ENCODE measurements at regions not wholly inside any gene's neighbourhood (a gene's known extent, or its start where the extent isn't known, plus 50 kb on each side); places are given as distances from the start of the nearest gene placed in this dataset.
"Not testable (repeated sequence)": the region's sequence is repeated elsewhere in the genome, so short reads cannot be mapped to it uniquely, and the experiment has no call there.

DNA sequence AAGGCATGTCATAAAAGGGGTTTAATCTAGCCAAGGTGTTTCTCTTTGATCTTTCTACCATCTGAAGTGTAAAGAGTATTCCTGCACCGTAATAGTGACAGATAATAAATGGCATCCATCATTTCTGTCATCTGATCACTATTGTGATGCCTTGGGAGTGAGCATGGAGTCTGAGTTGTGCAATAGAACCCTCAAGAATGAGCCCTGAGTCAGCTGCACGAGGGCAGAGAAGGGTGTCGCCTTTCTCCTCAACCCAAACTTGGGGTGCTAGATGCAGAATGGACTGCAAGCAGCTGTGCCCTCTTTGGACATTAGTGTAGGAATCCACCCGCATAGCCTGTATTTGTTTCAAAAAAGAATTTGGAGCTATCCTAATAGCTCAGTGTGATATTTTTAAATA, 115.2 kb downstream of the ZNF37A start:
- no peak for DNase-seq (ENCODE audit: low read depth in 2 of 2, low spot score in 1 of 2)

DNA sequence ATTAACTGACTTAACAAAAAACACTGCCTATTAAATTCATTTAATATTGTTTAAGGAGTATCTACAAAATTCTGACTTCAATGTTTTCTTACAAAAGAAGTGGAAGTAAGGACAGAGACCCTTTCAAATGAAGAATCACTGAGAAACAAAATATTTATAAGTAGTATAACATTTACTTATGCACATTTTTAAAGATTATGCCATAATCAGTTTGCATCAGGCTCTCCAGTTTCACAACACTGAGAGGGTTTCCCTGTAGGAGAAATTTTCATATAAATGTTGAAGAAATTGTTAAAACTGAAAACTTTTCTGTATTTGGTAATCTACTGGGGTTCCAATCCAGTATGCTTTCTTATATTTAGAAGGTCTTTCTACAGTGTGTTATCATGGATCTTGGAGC, 115.6 kb downstream of the ZNF37A start:
- DNase-seq (ENCODE audit: low read depth in 2 of 2, low spot score in 1 of 2), result not testable (repeated sequence)

DNA sequence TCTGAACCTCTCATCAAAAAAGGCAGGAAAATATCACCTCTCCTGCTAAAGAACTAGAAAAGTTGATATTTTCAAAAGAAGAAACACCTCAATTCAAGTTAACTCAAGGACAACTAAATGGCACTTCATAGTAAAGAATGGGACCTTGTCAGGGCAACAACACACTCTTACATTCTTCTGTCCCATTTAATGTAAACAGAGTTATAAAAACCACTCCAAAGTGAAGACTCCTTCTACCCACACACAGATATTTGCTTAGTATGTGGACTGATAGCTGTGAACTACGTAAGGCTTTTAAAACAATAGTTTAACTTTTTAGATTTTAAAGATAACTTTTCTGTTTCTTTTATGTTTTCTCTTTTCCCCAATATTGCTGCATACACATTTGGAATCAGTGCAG, 118.3 kb downstream of the ZNF37A start:
- no peak for DNase-seq (ENCODE audit: low read depth in 2 of 2, low spot score in 1 of 2)

DNA sequence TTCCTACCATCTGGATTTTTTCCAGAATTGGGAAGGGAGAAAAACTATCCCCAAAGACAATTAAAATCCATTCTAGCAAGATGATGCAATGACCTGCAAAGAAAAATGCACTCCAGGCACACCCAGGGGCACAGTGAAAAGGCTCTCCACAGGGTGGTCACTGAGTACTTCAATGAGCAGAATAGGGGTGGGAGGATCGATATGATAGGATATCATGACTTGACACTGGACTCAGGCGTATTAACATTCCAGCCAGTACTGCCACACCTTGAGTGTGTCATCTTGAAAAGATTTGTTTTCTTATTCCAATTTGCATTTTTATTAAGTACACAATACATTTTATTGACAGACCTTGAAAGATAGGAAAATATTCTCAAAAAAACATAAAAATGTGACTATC, 132.2 kb downstream of the ZNF37A start:
- DNase-seq (ENCODE audit: low read depth in 2 of 2, low spot score in 1 of 2), result no peak

DNA sequence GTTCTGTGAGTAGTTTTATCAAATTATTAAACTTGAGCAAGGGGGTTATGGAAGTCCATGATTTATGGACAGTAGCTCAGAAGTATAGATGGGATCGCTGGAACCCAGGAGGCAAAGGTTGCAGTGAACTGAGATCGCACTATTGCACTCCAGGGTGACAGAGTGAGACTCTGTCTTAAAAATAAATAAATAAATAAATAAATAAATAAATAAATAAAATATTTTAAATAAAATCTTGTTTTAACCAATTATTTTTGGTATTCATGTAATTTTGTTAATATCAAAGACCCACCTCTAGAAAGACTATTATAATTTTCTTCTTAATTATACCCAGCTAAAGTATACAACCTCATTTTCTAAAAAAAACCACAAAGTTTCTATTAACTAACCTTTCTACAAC, 134.3 kb downstream of the ZNF37A start:
- DNase-seq (ENCODE audit: low read depth in 2 of 2, low spot score in 1 of 2), result no peak

DNA sequence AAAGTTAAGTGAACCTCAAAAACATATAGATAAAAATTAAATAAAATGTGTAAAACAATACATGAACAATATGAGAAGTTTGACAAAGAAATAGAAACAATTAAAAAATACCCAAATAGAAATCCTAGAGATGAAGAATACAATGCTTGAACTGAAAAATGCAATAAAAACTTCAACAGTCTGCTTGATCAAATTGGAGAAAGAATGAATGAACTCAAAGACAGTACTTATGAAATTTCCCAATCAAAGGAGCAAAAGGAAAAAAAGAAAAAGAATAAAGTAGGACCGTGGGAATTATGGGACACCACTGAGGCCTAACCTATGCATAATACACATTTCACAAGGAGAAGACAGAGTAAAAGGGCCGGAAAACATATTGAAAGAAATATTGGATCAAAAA, 144.3 kb downstream of the ZNF37A start:
- not testable (repeated sequence) for DNase-seq (ENCODE audit: low read depth in 2 of 2, low spot score in 1 of 2)

DNA sequence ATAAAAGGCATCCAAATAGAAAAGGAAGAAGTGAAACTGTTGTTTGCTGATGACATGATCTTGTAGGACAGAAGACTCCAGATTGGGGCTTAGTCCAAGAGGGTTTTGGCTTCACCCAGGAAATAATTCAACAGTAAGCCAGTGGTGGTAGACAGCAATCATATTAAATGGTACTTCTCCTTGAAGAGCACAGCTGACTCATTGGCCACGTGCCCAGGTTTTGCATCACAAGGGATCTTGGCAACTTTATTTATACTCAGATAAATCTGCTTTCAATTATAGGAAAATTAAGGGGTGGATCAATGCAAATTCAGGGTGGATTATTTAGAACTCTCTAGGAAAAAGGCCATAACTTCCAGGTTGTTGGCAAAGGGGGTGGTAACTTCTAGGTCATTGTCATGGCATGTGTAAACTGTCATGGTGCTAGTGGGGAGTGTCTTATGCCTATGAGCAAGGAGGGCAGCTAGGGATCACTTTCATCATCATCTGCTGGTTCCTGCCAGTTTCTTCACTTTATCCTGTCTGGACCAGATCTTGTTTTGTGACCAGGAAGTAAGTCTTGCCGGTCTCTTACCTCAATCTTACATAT, 148.0 kb downstream of the ZNF37A start:
- DNase-seq (ENCODE audit: low read depth in 2 of 2, low spot score in 1 of 2), result not testable (repeated sequence)

DNA sequence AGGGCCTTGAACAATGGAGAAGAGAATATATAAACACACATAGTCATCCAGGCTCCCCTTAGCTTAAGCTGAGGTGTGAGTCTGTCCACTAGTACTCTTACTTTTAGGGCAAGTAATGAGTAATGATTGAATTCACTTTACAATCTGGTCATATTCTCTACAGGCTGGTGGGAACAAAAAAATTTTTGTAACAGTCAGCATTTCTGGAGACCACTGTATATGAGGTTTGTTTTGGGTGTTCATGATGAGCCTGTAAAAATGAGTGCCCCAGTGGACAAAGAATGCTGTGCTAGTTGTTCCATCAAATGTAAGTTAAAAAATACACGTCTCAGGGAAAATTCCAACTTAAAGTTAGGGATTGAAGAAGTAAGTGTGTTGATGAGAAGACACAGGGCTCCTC, 154.0 kb downstream of the ZNF37A start:
- DNase-seq (ENCODE audit: low read depth in 2 of 2, low spot score in 1 of 2), result not testable (repeated sequence)

DNA sequence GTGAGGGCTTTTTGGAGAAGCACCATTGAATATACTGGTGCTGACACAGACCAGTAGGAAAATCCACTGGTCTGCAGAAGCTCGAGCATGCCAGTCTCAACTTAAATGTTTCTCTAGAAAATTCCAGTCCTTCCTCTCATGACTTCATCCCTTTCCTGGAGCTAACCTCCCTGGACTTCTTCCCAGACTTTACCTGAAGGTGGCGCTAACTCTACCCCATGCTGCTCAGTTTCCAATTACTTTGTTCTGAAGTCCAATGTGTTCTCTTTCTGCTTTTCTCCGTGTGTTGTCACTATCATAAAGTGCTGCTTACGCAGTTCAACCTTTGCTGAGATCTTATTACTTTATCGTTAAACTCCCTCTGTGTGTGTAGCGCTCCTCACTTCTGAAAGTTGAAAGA, 158.4 kb downstream of the ZNF37A start:
- not testable (repeated sequence) for DNase-seq (ENCODE audit: low read depth in 2 of 2, low spot score in 1 of 2)

DNA sequence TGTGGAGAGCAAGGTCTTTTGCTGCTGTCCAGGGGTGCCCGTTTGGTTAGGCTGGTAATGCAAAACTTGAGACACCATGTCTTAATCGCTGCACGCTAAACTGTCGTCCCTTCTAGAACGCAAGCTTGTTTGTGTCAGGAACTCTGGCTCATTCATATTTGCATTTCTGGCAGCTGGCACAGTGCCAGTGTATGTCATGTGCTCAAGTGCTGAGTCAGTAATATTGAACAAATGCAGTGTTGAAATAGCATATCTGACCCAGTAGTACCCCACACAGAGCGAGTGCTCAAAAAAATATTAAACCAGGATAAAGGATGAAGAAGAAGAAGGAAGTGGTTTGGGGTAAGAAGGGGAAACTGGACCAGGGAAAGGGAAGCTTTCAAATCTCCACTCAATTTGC, 173.4 kb downstream of the ZNF37A start:
- DNase-seq (ENCODE audit: low read depth in 2 of 2, low spot score in 1 of 2), result not testable (repeated sequence)

DNA sequence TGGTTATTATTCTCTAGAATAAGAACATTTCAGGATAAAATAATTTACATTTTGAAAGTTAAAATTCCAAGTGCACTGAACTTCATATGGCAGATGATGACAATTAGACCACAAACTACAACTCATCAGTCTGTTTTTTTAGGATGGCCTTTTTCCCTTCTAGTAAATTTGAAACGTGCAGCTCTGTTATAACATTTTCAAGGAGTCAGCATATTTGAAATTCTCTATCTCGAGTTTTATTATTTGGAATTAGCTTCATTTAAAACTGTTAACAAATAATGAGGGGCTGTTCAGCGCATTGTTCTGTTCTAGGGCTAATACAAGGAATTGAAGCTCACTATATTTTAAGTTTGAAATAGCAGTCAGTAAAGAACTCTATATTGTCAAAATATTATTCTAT, 176.9 kb downstream of the ZNF37A start:
- DNase-seq (ENCODE audit: low read depth in 2 of 2, low spot score in 1 of 2), result not testable (repeated sequence)

DNA sequence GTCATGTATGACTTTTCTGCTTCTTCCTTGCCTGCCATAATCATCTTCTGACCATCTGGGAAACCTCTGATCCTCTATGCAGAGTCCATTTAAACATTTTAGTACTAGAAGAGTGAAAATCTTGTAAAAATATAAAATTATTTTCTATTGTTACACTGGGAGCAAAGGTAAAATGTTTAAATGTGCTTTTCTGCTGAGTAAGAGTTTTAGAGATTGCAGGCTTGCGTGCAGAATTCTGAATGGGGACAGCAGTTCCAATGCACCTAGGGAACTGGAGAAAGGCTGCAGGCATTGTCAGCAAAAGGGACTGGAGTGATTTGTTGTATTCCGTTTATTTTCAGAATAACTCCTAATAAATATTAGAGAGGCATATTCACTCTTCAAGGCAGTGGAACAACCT, 180.7 kb downstream of the ZNF37A start:
- not testable (repeated sequence) for DNase-seq (ENCODE audit: low read depth in 2 of 2, low spot score in 1 of 2)

DNA sequence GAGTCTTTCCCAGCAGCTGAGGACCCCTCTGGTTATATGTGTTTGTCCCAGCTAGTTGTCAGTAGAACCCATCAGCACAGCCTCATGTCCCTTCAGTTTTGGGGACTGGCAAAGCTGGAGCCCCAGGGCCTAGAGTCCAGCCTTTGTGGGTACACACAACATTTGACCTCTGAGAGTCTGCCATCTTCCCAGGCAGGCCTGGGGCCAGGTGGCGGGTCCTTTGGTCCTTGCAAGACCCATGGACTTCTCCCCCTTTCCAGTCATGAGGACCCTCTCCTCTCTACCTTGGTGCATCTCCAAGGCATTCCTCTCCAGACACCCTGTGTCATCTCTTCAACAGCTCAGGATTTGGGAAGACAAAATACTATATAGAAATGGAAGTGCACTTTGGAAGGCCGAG, 198.4 kb downstream of the ZNF37A start:
- not testable (repeated sequence) for DNase-seq (ENCODE audit: low read depth in 2 of 2, low spot score in 1 of 2)

DNA sequence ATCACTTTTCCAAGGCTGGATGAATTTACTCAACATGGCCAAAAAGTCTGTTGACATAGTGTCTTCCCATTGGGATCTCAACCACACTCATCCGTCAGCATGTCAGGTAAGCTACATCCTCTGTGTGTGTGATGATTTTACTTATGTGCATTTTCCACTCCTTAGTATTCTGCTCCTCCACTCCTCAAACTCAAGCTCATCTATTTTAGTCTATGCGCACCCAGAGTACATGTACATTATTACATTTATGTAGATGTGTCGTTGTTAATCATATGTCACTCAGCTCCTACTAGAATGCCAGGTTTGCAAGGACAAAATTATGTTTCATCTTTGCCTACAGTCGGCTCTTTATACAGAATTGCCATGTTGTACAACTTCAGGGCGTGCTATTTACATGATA, 216.0 kb downstream of the ZNF37A start:
- DNase-seq (ENCODE audit: low read depth in 2 of 2, low spot score in 1 of 2), result not testable (repeated sequence)

DNA sequence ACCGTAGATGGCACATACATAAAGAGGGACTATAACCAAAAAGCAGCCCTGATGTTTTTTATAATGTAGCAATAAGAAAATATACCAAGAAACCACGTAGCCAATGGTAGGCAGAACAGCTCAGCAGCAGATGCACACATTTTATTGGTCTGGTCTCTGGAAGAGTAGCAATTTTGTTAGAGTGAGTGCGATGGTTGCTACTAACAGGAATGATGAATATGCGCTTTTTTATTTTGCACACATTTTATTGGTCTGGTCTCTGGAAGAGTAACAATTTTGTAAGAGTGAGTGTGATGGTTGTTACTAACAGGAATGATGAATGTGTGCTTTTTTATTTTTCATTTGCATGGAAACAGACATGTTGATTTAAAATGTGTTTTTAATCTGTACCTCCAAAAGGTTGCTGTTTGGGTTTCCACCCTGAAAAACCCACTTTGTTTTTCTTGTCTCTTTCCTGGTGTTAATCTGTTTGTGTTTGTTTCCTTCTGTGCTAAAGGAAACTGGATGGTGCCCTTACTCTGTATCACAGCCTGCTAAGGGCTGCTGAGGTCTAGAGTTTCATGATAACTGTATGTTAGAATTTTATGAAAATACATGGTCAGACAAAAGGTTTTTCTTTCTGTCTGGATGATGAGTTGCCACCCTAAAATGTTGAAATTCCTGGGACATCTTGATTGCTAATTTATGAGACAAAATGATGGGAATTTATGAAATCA, 221.1 kb downstream of the ZNF37A start:
- DNase-seq (ENCODE audit: low read depth in 2 of 2, low spot score in 1 of 2), result not testable (repeated sequence)

DNA sequence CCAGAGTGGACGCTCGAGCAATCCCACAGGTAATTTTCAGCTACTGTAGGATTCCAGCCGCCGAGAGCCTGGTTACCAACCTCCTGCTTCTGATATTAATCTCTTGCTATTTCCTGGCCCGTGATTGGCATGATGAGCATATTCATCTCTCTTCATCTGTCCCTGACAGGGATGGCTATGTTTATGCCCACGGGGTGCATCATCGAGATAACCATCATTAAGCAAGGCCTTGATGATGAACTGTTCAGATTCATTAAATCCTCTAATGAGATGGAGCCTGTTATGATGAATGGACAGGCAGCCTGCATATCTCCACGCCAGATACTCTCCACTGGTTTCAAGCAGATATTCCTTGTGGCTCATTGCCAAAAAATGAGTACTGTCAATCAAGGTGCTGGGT, 227.3 kb downstream of the ZNF37A start:
- DNase-seq (ENCODE audit: low read depth in 2 of 2, low spot score in 1 of 2), result not testable (repeated sequence)

DNA sequence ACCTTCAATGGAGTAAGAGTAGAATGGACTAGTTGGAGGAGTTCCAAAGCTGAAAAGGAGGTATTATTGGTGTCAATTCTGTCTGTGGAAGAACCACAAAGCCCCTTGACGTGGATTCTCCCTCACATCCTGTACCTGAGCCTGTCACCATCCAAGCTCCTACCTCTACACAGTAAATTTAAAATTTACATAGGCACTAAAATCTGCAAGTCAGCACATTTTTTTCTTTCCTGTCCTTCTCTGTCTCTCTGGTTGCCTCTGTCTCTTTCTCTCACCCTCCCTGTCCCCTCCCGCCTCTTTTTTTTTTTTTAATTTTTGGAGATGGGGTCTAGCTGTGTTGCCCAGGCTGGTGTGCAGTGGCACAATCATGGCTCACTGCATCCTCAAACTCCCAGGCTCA, 236.2 kb downstream of the ZNF37A start:
- DNase-seq (ENCODE audit: low read depth in 2 of 2, low spot score in 1 of 2), result not testable (repeated sequence)

DNA sequence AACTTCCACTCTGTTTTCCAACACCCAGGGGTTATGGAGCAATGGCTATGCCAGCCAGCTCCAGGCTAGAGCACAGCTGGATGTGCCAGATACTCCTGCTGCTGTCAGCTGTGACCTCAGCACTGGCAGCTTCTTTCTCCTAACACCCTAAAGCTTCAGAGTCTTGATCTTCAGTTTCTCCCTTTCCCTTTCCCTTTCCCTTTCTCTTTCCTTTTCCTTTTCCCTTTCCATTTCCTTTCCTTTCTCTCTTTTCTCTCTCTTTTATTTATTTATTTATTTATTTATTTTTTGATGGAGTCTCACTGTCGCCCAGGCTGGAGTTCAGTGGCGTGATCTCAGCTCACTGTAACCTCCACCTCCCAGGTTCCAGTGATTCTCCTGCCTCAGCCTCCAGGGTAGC, 237.0 kb downstream of the ZNF37A start:
- DNase-seq (ENCODE audit: low read depth in 2 of 2, low spot score in 1 of 2), result not testable (repeated sequence)

DNA sequence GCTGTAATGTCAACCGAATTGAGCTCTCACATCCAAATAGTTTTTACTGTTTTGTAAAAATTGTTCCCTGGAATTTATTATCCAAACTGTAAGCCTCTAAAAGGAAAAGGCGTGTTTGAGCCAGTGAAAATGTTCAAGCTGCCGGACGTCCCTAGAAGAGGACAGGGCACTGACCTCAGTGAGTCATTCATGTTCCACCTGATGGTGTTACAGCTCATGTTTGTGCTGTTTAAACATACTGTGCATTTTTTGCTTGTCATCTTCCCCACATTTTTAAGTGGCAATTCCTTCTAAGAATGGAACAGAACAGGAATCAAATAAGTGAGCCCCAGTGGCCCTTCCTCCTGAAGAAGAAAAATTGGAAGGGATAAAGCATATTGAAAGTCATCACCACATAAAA, 239.6 kb downstream of the ZNF37A start:
- DNase-seq (ENCODE audit: low read depth in 2 of 2, low spot score in 1 of 2), result not testable (repeated sequence)

DNA sequence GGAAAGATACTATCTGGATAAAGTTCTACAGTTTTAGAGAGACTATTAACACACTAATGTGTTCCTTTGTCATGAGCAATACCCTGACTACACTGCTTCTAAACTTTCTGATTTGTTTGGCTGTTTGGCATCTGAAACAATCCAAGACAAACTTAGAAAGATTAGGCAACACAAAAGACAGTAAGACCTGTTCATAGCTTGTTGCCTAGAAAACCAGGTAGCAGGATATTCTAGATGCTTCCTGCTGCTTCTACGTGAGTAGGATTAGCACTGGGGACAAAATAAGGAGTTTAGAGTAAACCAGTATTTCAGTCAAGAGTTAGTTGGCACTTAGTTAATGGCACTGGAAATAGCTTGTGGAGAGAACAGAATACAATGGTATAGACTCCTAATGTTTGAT, 256.5 kb downstream of the ZNF37A start:
- DNase-seq (ENCODE audit: low read depth in 2 of 2, low spot score in 1 of 2), result not testable (repeated sequence)

DNA sequence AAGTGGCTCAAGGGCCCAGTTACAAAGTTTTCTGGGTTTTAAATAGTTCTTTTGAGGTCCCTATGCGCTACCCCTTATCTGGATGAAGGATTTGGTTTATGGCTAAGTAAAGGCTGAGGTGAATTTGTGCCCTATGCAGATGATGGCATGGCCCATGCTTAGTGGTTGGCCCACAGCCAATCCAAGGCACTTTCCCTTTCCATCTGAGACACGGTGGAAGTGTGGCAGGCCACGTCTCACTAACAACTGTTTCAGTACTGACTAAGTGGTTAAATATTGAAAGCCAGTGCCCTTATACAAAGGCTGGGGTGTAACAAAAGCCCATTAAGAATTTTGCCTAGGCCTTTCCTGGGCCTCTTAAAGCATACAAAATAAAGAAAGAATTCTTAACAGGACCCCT, 260.3 kb downstream of the ZNF37A start:
- not testable (repeated sequence) for DNase-seq (ENCODE audit: low read depth in 2 of 2, low spot score in 1 of 2)

DNA sequence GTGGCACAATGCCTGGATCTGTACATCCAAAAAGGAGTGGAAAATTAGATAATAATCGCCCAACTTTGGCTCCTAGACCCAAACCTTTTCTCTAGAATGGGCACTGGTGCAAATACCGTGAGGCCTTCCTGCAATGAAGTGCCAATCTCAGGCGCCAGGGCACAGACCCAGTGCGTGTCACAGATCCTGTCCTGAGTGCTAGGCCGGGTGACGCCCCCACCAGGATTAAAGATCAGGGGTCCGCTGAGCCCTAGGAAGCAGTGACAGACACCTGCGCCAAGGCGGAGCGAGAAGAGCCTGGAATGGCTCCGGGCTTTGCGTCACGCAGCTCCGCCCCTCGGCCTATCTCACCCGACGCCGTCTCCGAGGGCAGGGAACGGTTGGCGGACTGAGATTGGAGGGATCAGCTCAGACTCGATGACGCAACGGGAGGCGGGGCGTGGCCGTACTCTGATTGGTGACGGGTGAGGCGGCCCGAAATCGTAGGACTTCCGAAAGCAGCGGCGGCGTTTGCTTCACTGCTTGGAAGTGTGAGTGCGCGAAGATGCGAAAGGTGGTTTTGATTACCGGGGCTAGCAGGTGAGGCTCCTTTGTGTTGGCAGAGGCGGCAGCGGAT, 261.9 kb downstream of the ZNF37A start:
- peak; percentile 49 to 50 for DNase-seq (ENCODE audit: low read depth in 2 of 2, low spot score in 1 of 2)
